Inferior parietal cortex (tissue), 1 donor: ENCODE measurements at regions not wholly inside any gene's neighbourhood (a gene's known extent, or its start where the extent isn't known, plus 50 kb on each side); places are given as distances from the start of the nearest gene placed in this dataset.
"Not testable (repeated sequence)": the region's sequence is repeated elsewhere in the genome, so short reads cannot be mapped to it uniquely, and the experiment has no call there.

Experiments
- DNase-seq: peaks from one replicate; pipeline ENCODE4 v3.0.0-alpha.2; 2016; ENCODE audit errors: extremely low spot score

- DNase-seq, result not testable (repeated sequence)
Observed at GRCh38 chr20:17891131-17891530, 77.5 kb downstream of the SNX5 start.

GRCh38 chr20:17890330-17890729, 78.3 kb downstream of the SNX5 start:
- no peak for DNase-seq

- DNase-seq, result no peak
Observed at GRCh38 chr20:17889226-17889625, 79.4 kb downstream of the SNX5 start.

GRCh38 chr20:17888044-17888443, 80.5 kb downstream of the SNX5 start:
- DNase-seq, result no peak

GRCh38 chr20:17887331-17888030, 81.1 kb downstream of the SNX5 start:
- no peak for DNase-seq

GRCh38 chr20:17885544-17885943, 83.0 kb downstream of the SNX5 start:
- no peak for DNase-seq

- DNase-seq, result no peak
Observed at GRCh38 chr20:17885076-17885475, 83.5 kb downstream of the SNX5 start.

GRCh38 chr20:17884307-17885003, 84.1 kb downstream of the SNX5 start:
- DNase-seq, result no peak

- DNase-seq, result no peak
Observed at GRCh38 chr20:17883592-17884306, 84.8 kb downstream of the SNX5 start.

- no peak for DNase-seq
Observed at GRCh38 chr20:17882834-17883591, 85.6 kb downstream of the SNX5 start.

GRCh38 chr20:17882065-17882833, 86.3 kb downstream of the SNX5 start:
- DNase-seq, result no peak

GRCh38 chr20:17881741-17882064, 86.9 kb downstream of the SNX5 start:
- no peak for DNase-seq

GRCh38 chr20:17878912-17879602, 89.5 kb downstream of the SNX5 start:
- no peak for DNase-seq

- DNase-seq, result no peak
Observed at GRCh38 chr20:17878069-17878911, 90.3 kb downstream of the SNX5 start.

GRCh38 chr20:17875981-17876385, 92.6 kb downstream of the SNX5 start:
- no peak for DNase-seq

GRCh38 chr20:17875106-17875980, 93.3 kb downstream of the SNX5 start:
- DNase-seq, result peak; percentile 13

GRCh38 chr20:17874271-17875105, 94.1 kb downstream of the SNX5 start:
- no peak for DNase-seq
